Breast epithelium (tissue), 4 donors: ENCODE measurements at regions not wholly inside any gene's neighbourhood (a gene's known extent, or its start where the extent isn't known, plus 50 kb on each side); places are given as distances from the start of the nearest gene placed in this dataset.

Experiments used
- DNase-seq, 2 donors: peaks; one replicate each; pipeline ENCODE4 v3.0.0-alpha.2; 2019; ENCODE audit warnings: low spot score in 2 of 2
- H3K27ac ChIP-seq, 2 donors: fragments of 200-600 bp; sonication (generic) in 1 of 2; one replicate each; pipeline ENCODE4 v1.5.1; 2016 to 2019; ENCODE audit warnings: mild to moderate bottlenecking in 1 of 2
- H3K27me3 ChIP-seq, 2 donors: fragments of 200-600 bp; sonication (generic) in 1 of 2; one replicate each; pipeline versions ENCODE4 v1.5.1 to v1.6.0; 2017 to 2019; ENCODE audit warnings: control low read depth in 1 of 2, mild to moderate bottlenecking in 1 of 2
- H3K36me3 ChIP-seq: fragments of 200-600 bp; one replicate; pipeline ENCODE4 v1.5.1; 2019
- H3K4me1 ChIP-seq, 2 donors: fragments of 200-600 bp; sonication (generic); one replicate each; pipeline ENCODE4 v1.5.1; 2016 to 2019; ENCODE audit warnings: control low read depth in 1 of 2
- H3K4me3 ChIP-seq, 3 donors: fragments of 200-600 bp; sonication (generic); 1 replicate in 2 of 3; 2 replicates in 1 of 3; pipeline ENCODE4 v1.5.1; 2016 to 2019; ENCODE audit warnings: mild to moderate bottlenecking in 3 of 3, moderate library complexity in 2 of 3
- H3K9me3 ChIP-seq, 2 donors: fragments of 200-600 bp; sonication (generic) in 1 of 2; one replicate each; pipeline ENCODE4 v1.5.1; 2016 to 2019; ENCODE audit warnings: control low read depth in 1 of 2
- CTCF ChIP-seq, 3 donors: fragments of 450-650 bp; IDR thresholded peaks; one replicate each; pipeline ENCODE4 v1.5.1; 2016 to 2017; ENCODE audit warnings: antibody characterized with exemption in 3 of 3, mild to moderate bottlenecking in 3 of 3, moderate library complexity in 3 of 3
- POLR2A ChIP-seq: fragments of 450-650 bp; IDR thresholded peaks from one replicate; pipeline ENCODE4 v1.6.1; 2016; ENCODE audit warnings: antibody characterized with exemption, mild to moderate bottlenecking, moderate library complexity
- POLR2AphosphoS5 ChIP-seq, 3 donors: sonication (generic); formaldehyde crosslinking; IDR thresholded peaks; one replicate each; pipeline ENCODE4 v1.6.1; 2017; ENCODE audit warnings: antibody characterized with exemption in 3 of 3
- intact Hi-C: fragments of 100-400 bp; cut with DNase I; formaldehyde crosslinking; loops from one replicate; pipeline ENCODE4 v1.15.1; 2023; ENCODE audit warnings: low total_unique reads

DNA sequence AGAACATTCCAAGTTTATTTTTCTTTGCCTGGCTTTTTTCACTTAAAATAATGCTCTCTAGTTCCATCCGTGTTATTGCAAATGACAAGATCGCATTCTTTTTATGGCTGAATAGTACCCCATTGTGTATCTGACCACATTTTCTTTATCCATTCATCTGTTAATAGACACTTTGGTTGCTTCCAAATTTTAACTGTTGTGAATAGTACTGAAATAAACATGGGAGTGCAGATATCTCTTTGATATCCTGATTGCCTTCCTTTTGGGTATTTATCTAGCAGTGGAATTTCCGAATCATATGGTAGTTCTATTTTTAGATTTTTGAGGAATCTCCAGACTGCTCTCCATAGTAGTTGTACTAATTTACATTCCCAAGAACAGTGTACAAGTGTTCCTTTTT, 230.5 kb downstream of the FIGN start:
- no peaks in the 10 kb centered on the region for H3K36me3 ChIP-seq
- H3K4me3 ChIP-seq: no peak overlapping the region
- no peaks in the 10 kb centered on the region for H3K27me3 ChIP-seq
- intact Hi-C loops: no loop called here
- no peak for DNase-seq
- TF ChIP-seq CTCF (IDR thresholded peaks at IDR 0.05) (no peak), POLR2AphosphoS5 (IDR thresholded peaks at IDR 0.05) (no peak), POLR2A (no peak)
- H3K9me3 ChIP-seq: no peaks in the 10 kb centered on the region
- no peaks in the 10 kb centered on the region for H3K4me1 ChIP-seq
- no peak overlapping the region for H3K27ac ChIP-seq

DNA sequence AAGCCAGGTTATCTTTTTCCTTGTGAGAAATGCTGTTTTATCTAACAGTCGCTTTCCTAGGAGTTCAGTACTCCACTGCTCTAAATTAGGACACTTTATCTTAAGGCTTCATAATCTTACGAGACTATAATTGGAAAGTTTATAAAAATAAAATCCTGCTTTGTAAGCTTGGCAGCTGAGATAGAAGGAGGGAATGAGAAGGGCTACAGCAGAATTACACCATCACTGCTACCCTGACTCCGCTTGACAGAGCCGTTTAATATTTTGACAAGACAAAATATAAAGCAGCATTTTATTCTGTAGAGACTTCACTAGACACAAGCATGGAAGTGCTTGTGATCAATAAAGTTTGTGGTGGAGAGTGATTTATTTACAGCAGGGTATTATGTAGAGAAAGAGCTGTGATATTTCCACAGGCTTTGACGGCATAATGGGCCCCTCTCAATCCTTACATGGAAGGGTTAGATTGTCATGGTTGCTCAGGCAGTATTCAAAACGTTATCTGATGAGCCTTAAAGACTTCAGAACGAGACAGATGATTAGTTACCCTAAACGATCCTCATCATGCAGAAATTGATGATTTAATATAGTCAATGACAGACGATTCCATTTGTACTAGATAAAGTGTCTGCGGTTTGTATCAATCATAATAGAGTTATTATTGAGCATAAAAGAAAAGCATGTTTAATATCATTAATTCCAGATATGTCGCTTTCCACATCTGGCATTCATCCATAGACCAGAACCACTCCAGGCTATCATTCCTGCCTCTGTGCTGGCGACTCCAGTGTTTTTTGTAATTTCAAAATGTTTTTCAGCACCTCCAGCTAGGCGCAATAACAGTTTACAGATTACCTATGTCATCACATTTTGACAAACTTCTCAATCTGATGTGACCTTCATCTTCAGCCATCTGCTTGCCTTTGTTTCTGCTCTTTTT, 242.2 kb downstream of the FIGN start:
- Histone ChIP-seq H3K4me3 (no peak overlapping the region), H3K4me1 (no peaks in the 10 kb centered on the region)
- intact Hi-C loops: no loop called here

DNA sequence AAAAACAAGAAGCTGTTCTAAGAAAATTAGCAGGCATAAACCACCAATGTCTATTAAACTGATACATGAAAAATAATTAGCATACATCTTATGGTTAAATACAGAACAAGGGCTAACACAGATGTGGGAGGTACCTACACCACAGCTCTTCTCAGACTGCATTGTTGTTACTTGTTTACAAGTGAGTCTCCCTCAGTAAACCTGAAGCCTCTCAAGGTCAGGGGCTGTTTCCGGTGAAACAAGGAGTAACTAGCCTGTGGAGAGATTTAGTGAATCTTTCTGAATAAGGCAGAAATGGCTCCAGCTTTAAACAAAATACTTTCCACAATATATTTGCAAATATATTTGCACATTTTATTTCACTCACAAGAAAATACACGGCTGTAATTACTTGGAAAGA, 244.0 kb downstream of the FIGN start:
- Histone ChIP-seq H3K27me3 (no peaks in the 10 kb centered on the region), H3K36me3 (no peaks in the 10 kb centered on the region), H3K4me3 (no peak overlapping the region), H3K9me3 (no peaks in the 10 kb centered on the region), H3K27ac (no peak overlapping the region), H3K4me1 (no peaks in the 10 kb centered on the region)
- TF ChIP-seq CTCF (IDR thresholded peaks at IDR 0.05) (no peak), POLR2AphosphoS5 (IDR thresholded peaks at IDR 0.05) (no peak), POLR2A (no peak)
- no peak for DNase-seq
- intact Hi-C loops: no loop called here

More for the DNA sequence above, 242.2 kb downstream of the FIGN start:
- H3K27me3 ChIP-seq: no peaks in the 10 kb centered on the region
- no peak overlapping the region for H3K27ac ChIP-seq
- DNase-seq: no peak
- TF ChIP-seq CTCF (IDR thresholded peaks at IDR 0.05) (no peak), POLR2AphosphoS5 (IDR thresholded peaks at IDR 0.05) (no peak), POLR2A (no peak)
- no peaks in the 10 kb centered on the region for H3K36me3 ChIP-seq
- peaks cover 5 to 10% of the 10 kb centered on the region in 2 donors for H3K9me3 ChIP-seq

GRCh38 chr2:163490281-163490680, 245.5 kb downstream of the FIGN start:
- Histone ChIP-seq H3K4me1 (no peaks in the 10 kb centered on the region), H3K27me3 (no peaks in the 10 kb centered on the region), H3K27ac (no peak overlapping the region), H3K9me3 (no peaks in the 10 kb centered on the region), H3K36me3 (no peaks in the 10 kb centered on the region), H3K4me3 (no peak overlapping the region)
- intact Hi-C loops: no loop called here
- no peak for DNase-seq
- TF ChIP-seq CTCF (IDR thresholded peaks at IDR 0.05): no peak
- no peak for TF ChIP-seq POLR2A
- no peak for TF ChIP-seq POLR2AphosphoS5 (IDR thresholded peaks at IDR 0.05)

- no peak overlapping the region for H3K4me3 ChIP-seq
- H3K27ac ChIP-seq: no peak overlapping the region
- intact Hi-C loops: no loop called here
- H3K36me3 ChIP-seq: no peaks in the 10 kb centered on the region
- TF ChIP-seq POLR2AphosphoS5 (IDR thresholded peaks at IDR 0.05) (no peak), CTCF (IDR thresholded peaks at IDR 0.05) (no peak), POLR2A (no peak)
- no peak for DNase-seq
- H3K9me3 ChIP-seq: no peaks in the 10 kb centered on the region
- H3K27me3 ChIP-seq: no peaks in the 10 kb centered on the region
- no peaks in the 10 kb centered on the region for H3K4me1 ChIP-seq
These were observed 254.3 kb downstream of the FIGN start for GRCh38 chr2:163481515-163481914.
